ENCODE measurements at regions not wholly inside any gene's neighbourhood (a gene's known extent, or its start where the extent isn't known, plus 50 kb on each side); places are given as distances from the start of the nearest gene placed in this dataset.
"Not testable (repeated sequence)": the region's sequence is repeated elsewhere in the genome, so short reads cannot be mapped to it uniquely, and the experiment has no call there.

DNA sequence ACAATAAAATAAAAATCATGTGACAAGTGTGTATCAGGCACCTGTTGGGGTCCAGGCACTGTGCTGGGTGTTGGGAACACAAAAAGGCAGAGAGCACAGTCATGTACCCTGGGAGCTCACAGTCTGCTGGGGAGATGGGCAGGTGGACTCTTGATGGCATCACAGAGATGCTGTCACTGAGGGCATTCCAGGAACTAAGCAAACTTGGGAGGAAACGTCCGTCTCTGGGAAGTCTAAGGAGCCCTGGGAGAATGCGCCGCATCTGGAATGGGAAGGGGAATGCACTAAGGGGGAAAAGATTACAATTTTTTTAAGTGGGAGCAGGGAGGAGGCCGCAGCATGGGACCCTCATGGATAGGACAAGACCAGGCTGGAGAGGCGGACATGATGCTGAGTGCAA lies 80.9 kb upstream of the ZNF423 start:
- ATAC-seq (no peak), DNase-seq (ENCODE audit: missing footprints) (no peak)
- intact Hi-C loops (cut with DNase I): no loop called here

- no peak for DNase-seq (ENCODE audit: missing footprints)
- intact Hi-C loops (cut with DNase I): no loop called here
- ATAC-seq: no peak
These were observed 82.0 kb upstream of the ZNF423 start for GRCh38 chr16:49937886-49938285.

- intact Hi-C loops (cut with DNase I): no loop called here
- no peak for ATAC-seq
- DNase-seq (ENCODE audit: missing footprints): no peak
These were observed 83.6 kb upstream of the ZNF423 start for GRCh38 chr16:49939495-49939894.

GRCh38 chr16:49940464-49941224 lies 84.4 kb upstream of the CNEP1R1 start:
- intact Hi-C loops (cut with DNase I): no loop called here
- DNase-seq (ENCODE audit: missing footprints): no peak
- ATAC-seq: no peak

- no peak for DNase-seq (ENCODE audit: missing footprints)
- ATAC-seq: no peak
- intact Hi-C loops (cut with DNase I): no loop called here
These were observed 80.8 kb upstream of the CNEP1R1 start for GRCh38 chr16:49944221-49944620.

DNA sequence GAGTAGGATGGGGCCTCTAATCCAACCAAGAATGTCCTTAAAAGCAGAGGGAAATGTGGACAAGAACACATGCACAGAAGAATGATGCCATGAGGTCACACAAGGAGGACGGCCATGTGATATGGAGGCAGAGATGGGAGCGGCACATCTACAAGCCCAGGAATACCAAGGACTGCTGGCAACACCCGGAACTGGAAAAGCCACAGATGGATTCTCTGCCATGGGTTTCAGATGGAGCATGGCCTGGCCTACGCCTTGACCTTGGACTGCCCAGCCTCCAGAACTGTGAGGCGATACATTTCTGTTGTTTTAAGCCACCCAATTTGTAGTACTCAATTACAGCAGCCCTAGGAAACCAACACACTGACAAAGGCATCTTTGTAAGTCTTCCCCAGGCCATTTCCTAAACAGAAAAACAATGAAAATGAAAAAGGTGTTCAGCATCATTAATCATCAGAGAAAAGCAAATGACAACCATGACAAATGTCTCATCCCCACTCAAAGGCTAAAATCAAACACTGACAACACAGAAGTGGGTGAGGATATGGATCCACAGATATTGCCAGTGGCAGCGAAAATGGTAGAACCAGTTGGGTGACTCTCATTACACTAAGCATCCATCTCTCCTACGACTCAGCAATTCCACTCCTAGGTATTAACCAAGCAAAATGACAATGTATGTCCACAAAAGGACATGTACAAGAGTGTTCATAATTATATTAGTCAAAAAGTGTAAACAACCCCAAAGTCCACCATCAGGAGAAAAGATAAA lies 76.9 kb upstream of the CNEP1R1 start:
- no peak for DNase-seq (ENCODE audit: missing footprints)
- ATAC-seq: no peak
- intact Hi-C loops (cut with DNase I): no loop called here

GRCh38 chr16:49951574-49952195 lies 73.3 kb upstream of the CNEP1R1 start:
- no peak for DNase-seq (ENCODE audit: missing footprints)
- intact Hi-C loops (cut with DNase I): no loop called here
- ATAC-seq: no peak

GRCh38 chr16:49952386-49952785 lies 72.6 kb upstream of the CNEP1R1 start:
- DNase-seq (ENCODE audit: missing footprints) (no peak), ATAC-seq (no peak)
- intact Hi-C loops (cut with DNase I): no loop called here

- DNase-seq (ENCODE audit: missing footprints) (no peak), ATAC-seq (no peak)
- intact Hi-C loops (cut with DNase I): no loop called here
These were observed 71.9 kb upstream of the CNEP1R1 start for GRCh38 chr16:49953090-49953489.

DNA sequence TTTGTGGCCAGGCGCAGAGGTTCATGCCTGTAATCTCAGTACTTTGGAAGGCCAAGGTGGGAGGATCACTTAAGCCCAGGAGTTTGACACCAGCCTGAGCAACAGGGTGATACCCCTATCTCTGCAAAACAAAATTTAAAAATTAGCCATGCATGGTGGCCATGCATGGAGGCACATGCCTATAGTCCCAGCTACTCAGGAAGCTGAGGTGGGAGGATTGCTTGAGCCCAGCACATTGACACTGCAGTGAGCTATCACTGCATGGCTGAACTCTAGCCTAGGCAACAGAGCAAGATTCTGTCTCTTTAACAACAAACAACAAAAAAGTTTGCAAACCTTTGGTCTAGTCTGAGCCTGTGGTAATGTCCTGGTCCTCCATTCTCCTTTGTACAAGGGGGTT lies 69.2 kb upstream of the CNEP1R1 start:
- ATAC-seq: no peak
- intact Hi-C loops (cut with DNase I): no loop called here
- DNase-seq (ENCODE audit: missing footprints): no peak

DNA sequence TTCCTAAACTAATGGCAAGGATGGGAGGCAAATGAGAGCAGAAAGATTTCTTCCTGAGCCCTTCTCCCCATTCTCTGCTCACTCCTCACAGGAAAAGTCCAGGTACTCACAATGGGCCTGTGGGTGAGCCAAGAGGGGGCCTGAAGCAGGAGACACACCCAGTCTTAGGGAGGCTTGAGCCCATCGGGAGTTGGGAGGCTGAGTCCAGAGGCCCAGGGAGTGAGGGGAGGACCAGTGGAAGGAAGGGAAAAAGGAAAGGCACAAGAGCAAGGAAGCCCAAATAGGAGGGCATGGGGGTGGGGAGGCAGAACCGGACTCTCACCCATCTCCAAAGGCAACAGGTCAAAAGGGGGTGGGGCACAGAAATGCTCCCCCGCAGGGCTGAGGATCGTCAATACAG lies 68.1 kb upstream of the CNEP1R1 start:
- DNase-seq (ENCODE audit: missing footprints) (no peak), ATAC-seq (no peak)
- intact Hi-C loops (cut with DNase I): no loop called here

DNA sequence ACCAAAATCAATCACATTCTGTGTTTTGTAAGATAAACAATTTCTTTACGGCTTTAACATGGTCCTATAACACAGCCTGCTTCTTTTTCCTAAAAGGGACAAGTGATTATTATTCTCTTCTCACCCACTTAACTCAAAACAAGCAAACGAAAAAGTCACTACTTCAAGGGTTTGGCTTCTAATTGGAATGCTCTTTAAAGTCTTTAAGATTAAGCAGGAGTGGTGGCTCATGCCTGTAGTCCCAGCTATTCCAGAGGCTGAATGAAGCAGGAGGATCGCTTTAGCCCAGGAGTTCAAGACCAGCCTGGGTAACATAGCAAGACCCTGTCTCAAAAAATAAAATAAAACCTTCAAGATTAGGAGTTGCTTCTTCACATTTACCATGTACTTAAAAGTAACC lies 66.6 kb upstream of the CNEP1R1 start:
- ATAC-seq (no peak), DNase-seq (ENCODE audit: missing footprints) (no peak)
- intact Hi-C loops (cut with DNase I): no loop called here

- intact Hi-C loops (cut with DNase I): no loop called here
- ATAC-seq (no peak), DNase-seq (ENCODE audit: missing footprints) (no peak)
These were observed 65.3 kb upstream of the CNEP1R1 start for GRCh38 chr16:49959552-49960277.

- ATAC-seq (no peak), DNase-seq (ENCODE audit: missing footprints) (no peak)
- intact Hi-C loops (cut with DNase I): no loop called here
These were observed 63.9 kb upstream of the CNEP1R1 start for GRCh38 chr16:49961089-49961488.

DNA sequence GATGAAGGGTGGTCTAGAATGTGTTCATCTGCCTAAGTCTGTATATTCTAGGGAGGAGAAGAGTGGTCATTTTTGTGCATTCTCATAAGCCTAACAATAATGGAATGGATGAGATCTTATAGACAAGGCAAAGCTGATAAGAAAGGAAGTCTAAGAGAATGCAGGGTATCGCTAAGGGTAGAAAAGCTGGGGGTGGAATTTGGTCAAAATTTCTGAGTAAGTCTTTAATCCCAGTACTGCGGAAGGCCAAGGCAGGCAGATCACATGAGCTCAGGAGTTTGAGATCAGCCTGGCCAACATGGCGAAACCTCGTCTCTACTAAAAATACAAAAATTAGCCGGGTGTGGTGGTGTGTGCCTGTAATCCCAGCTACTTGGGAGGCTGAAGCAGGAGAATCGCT lies 62.5 kb upstream of the CNEP1R1 start:
- DNase-seq (ENCODE audit: missing footprints); ATAC-seq; intact Hi-C loops (cut with DNase I): not testable (repeated sequence)

DNA sequence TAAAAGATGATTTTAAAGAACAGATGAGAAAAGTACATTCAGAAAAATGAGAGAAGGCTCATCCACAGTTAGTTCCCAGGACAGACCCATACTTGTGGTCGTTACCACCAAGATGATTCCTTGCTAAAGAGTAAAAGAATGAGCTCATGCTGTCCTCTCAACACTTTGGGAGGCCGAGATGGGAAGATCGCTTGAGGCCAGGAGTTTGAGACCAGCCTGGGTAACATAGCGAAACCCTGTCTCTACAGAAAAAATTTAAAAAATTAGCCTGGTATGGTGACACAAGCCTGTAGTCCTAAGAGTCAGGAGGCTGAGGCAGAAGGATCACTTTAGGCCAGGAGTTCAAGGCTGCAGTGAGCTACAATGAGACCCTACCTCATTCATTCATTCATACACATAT lies 60.7 kb upstream of the CNEP1R1 start:
- intact Hi-C loops (cut with DNase I): no loop called here
- ATAC-seq: no peak

GRCh38 chr16:49964973-49965372 lies 60.1 kb upstream of the CNEP1R1 start:
- intact Hi-C loops (cut with DNase I): no loop called here
- peak; percentile 35 for ATAC-seq
- DNase-seq (ENCODE audit: missing footprints): no peak

More for the DNA sequence above, 60.7 kb upstream of the CNEP1R1 start:
- no peak for DNase-seq (ENCODE audit: missing footprints)

- intact Hi-C loops (cut with DNase I): no loop called here
- peak; percentile 82 for ATAC-seq
- no peak for DNase-seq (ENCODE audit: missing footprints)
These were observed 57.9 kb upstream of the CNEP1R1 start for GRCh38 chr16:49967012-49967559.

All from Right ventricle myocardium inferior (tissue), 1 donor.